GM21786 (cell line): ENCODE measurements at regions not wholly inside any gene's neighbourhood (a gene's known extent, or its start where the extent isn't known, plus 50 kb on each side); places are given as distances from the start of the nearest gene placed in this dataset.
"Not testable (repeated sequence)": the region's sequence is repeated elsewhere in the genome, so short reads cannot be mapped to it uniquely, and the experiment has no call there.

ENCODE experiments used
- ATAC-seq: cut with Tn5 transposase; IDR thresholded peaks from one replicate; pipeline ENCODE4 v1.9.1; 2021; ENCODE audit not compliant: unreplicated experiment

DNA sequence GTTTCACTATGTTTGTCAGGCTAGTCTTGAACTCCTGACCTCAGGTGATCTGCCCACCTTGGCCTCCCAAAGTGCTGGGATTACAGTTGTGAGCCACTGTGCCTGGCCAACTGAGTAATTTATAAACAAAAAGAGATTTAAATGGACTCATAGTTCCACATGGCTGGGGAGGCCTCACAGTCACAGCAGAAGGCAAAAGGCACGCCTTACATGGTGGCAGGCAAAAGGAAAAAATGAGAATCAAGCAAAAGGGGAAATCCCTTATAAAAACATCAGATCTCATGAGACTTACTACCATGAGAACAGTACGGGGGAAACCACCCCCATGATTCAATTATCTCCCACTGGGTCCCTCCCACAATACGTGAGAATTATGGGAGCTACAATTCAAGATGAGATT, 73.2 kb upstream of the TIAM1 start:
- not testable (repeated sequence) for ATAC-seq

DNA sequence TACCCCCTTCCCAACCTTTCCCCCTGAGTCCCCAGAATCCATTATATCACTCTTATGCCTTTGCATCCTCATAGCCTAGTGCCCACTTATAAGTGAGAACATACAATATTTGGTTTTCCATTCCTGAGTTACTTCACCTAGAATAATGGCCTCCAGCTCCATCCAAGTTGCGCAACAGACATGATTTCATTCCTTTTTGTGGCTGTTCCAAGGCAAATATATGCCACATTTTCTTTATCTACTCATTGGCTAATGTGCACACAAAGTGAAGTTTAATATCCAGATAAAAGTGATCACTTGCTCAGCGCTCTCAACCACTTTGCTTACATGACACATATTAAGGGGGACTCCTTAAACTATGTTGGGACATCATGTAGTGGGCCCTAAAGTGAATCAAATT, 72.4 kb upstream of the TIAM1 start:
- no peak for ATAC-seq

DNA sequence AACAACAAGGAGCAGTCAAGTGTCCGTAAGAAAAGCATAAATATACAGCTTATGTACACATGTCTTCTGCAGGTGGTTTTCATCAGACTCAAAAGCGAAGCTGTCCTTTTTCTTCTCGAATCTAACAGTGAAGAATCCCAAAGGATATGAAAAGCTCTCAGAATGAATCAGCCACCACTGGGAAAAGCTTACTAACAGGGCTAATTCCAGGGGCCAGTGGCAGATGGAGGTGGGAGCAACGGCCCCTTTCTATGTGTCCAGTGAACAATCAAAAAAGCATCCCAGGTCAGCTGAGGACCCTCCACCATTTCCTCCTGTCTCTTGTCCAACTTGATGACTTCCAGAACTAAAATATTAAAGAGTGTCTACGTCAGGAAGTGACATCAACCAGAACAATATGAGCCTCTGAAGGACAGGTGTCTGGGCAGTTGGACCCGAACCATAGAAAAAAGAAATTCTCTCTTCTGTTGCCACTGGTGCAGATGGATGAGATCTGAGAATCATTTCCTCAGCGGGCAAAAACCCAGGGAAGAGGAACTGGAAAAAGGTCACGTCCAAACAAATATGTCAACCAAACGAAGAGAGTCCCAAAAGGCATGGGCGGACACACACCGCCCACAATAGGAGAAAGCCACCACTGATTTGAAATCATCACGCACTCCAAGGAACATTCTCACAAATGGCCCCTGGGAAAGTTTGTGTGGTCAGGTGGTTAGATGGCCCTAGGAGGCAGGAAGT, 70.4 kb upstream of the TIAM1 start:
- ATAC-seq: no peak

DNA sequence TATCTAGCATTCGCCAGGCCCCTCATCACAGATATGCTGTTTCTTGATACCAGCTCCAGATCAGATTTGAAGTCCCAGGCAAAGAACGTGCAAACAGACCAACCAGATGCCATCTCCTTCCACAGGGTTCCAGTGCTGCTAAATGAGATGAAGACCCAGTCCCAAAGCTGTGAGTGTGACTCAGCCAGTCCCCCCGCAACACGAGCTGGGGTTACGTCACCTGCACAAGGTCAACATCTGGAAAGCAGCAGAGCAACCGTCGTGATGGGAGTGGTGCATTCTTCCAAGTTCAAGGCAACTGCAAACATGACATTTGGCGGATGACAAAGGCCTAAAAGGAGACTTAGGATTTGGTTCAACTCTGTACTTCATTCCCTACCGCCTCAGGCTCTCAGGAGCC, 69.6 kb upstream of the TIAM1 start:
- no peak for ATAC-seq

DNA sequence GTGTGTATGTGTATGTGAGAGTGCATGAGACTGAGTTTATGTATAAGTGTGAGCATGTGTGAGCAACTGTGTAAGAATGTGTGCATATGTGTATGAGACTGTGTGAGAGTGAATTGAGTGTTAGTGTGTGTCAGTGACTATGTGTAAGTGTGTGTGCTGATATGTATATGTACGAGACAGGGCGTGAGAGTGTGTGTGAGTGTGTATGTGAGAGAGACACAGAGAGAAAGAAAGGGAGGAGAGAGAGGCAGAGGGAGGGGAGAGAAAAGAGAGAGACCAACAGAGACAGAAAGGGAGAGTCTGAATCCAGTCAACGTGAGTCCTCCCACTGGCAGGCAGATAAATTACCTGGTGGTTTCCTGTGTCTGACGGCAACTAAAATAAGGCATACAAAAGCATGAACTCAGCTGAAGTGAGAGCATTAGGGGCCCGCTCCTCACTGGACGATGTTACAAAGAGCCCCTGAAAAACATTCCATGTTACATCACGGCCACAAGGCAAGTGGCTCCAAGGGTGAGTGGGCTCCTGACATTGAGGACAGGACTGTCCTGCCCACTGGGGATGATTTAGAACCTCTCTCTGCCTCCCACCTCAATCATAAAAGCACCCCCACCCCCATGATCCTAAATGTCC, 66.6 kb upstream of the TIAM1 start:
- no peak for ATAC-seq

DNA sequence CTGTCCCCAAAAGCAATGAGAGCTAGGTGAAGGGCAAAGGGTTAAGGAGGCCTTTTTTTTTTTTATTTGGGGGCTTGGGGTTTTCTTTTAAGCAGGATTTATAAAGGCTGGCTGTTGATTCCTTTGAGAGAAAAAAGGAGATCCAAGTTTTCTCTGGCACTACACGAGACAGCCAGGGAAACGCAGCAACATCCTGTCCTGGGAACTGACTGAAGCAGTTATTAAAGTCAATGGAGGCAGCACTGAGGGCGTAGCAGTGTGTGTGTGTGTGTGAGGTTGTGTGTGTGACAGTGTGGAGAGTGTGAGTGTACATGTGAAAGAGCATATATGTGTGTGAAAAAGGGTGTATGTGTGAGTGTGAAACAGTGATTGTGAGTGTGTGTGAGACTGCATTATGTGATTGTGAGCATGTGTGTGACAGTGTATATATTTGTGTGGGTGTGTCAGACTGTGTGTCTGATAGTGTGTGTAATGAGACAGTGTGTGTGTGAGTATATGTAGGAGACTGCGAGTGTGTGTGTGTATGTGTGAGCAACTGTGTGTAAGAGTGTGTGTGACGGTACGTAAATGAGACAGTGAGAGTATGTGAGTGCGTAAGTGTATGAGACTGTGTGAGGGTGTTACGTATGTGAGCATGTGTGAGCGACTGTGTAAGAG, 65.9 kb upstream of the TIAM1 start:
- ATAC-seq: no peak

DNA sequence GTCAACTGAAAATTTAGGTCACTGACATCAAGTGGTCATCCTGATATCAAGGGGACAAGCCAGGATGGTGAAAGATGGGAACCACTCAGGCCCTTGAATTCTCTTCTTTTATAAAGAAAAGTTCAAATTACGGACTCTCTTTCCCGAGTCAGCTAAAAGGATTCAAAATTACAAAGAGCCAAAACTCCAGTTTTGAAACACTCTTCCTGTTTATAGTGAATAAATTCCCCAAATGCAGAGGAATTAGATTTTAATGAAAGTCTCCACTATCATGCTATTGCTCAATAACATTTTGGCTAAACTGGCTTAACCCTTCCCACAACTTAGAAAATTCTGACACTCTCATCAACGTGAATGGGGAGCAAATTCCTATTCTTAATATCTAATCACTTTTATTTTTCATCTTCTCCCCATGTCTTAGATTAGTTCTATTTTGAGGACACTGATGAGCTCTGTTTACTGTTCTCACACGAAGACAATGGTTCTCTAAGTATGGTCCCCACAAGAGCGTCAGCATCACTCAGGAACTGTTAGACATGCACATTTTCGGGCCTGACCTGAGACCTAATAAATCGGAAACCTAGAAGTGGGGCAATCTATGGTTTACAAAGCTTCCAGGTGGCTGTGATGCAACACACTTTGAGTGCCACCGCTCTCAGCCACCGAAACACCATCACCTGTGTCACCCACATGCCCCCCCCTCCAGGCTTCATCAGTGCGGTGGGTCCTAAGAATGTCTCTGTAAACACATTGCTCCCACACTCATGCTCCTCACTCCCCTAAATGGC, 64.4 kb upstream of the TIAM1 start:
- ATAC-seq: no peak

DNA sequence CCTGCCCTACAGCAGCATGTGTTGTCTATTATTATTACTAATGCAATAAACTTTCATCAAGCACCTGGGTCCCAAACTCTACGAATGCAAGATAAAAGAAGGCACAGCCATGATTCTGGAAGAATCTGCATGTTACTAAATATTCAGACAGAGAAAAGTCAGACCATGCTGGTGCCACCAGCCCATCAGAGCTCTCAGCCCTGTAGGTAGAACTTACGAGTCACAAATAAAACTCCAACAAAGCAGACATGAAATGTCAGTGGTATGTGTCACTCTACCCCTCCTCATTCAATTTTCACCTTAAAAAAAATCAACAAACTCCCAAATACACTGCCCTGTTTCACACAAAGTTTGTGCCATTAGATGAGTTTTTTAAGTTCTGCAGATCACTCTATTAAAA, 62.4 kb upstream of the TIAM1 start:
- no peak for ATAC-seq

DNA sequence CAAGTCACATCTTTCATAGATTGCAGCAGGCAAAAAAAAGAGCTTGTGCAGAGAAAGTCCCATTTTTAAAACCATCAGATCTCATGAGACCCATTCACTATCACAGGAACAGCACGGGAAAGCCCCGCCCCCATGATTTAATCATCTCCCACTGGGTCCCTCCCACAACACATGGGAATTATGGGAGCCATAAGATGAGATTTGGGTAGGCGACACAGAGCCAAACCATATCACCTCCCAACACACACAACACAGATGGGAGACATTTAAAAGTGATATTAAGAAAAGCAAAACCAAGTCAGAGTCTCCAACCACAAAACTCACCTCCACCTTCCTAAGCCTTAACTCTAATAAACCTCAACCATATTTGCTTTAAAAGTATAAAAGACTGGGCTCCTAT, 61.5 kb upstream of the TIAM1 start:
- ATAC-seq: no peak

DNA sequence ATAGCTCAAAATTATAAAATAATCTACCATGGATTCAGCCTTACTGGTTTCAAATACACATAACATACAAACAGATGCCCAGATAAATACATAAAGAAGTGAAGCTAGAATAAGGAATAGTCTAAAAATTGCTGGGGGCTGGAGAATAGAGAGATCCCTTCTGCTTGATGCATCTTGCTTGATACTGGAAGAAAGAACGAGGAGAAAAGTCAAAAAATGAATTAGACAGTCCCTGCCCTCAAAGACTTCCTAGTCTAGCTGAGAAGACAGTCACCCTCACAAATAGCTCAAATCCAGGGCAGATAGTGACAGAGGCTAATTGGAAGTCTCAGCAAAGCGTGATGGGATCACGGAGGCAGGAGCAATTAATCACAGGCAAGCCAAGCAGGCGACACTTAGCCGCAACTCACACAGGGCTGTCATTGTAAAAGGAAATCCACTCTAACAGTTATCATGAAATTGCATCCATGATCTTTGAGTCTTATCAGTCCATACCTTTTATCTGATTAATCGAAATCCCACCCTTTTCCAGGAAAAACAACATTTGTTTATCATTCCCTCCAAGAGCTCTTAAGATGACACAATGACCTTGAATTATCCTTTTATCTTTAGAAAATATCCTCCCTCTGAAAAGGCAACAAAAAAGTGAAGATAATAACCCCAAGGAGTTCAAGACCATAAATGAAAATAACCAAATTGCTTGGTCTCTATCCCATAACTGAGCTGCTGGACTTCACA, 59.7 kb upstream of the TIAM1 start:
- ATAC-seq: no peak

DNA sequence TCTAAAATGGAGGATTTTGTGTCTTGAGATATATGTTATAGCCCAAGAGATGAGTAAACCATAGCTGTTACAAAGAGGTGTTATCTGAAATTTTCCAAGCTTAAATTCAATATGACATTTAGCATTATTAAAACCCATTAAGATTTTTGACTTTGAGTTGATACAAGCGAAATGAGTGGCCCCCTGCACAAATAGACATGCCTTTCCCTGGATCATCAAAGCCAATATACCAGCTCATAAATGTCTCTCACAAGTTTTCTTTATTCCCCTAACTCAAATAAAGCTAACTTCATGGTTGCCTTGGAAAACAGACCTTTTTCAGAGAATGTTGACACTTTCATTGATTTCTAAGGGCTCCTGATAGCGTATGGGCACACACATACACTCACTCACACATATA, 55.5 kb upstream of the TIAM1 start:
- ATAC-seq: no peak

DNA sequence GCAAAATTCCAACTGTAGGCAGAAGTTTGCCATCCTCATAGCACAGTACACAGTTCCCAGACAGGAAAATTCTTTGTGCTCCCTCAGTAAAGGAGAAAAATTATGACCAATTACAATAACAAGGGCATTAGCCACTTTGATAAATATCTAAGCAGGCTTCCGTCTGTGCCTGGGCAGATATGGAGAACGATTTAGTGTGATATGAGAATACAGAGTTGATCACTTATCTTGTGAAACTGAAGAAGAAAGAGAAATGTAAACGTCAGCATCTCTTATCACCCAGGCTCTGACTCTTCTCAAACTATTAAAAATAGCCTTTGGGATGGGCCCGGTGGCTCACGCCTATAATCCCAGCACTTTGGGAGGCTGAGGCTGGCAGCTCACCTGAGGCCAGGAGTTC, 54.5 kb upstream of the TIAM1 start:
- ATAC-seq: no peak

DNA sequence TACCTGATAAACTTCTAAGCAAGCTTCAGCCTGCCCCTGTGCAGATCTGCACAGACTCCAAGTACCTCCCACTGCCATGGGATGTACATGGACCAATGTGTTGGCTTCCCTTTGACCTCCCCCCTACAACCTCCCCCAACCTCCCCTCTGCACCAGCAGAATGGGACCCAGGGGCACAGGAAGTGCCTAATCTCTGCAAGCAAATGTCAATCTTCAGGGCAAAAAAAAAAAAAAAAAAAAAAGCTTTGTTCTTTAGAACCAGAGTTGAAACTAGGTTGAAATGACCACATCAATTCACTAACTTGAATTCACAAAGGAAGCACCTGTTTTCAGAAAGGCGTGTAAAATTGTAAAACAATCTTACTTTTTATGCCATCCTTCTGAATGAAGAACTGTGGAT, 53.9 kb upstream of the TIAM1 start:
- no peak for ATAC-seq

DNA sequence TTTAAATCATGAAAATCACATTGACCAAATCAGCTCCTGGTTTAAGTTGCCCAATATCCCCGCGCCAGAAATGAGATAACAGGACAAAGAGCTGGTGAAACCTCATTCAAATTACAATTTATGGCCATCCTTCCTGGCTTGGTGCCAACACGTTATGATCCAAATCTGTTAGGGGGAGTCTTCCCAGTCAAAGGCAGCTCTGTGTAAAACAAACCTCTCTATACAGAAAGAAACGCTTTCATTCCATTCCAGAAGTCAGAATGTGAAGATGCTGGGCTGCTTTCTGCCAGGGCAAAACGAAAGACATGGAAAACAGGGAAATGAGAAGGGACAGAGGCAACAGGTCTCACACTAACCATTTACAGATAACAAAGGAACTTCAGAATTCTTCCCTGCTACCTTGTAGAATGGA, 53.5 kb upstream of the TIAM1 start:
- no peak for ATAC-seq

DNA sequence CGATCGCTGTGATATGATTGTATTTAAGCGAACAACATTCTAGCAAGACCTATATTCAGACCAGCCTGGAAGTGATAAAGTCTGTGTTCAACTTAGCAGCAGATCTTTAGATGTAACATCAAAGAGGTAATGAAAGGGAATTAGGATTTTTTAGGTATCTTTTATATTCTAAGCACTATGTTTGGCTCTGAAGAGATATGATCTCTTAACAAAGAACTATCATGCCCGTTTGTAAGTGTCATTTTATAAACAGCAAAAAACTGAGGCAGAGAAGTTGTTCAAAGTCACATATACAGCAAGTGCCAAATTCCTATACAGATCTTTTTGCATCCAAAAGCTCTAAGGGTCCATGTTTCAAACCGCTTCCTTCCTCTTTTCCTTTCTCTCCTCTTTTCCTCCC, 53.0 kb upstream of the TIAM1 start:
- ATAC-seq: no peak

DNA sequence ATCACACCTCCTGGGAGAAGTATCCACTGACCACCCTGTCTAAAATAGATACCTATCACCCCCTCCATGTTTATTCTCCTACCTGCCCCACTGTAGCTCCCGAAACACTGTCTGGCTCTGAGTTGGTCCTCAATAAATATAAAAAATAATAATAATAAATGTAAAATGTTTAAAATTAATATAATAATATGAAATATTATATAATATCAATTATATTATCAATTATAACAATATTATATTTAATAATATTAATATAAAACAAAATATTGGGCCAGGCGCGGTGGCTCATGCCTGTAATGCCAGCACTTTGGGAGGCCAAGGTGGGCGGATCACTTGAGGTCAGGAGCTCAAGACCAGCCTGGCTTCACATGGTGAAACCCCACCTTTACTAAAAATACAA, 52.3 kb upstream of the TIAM1 start:
- no peak for ATAC-seq

DNA sequence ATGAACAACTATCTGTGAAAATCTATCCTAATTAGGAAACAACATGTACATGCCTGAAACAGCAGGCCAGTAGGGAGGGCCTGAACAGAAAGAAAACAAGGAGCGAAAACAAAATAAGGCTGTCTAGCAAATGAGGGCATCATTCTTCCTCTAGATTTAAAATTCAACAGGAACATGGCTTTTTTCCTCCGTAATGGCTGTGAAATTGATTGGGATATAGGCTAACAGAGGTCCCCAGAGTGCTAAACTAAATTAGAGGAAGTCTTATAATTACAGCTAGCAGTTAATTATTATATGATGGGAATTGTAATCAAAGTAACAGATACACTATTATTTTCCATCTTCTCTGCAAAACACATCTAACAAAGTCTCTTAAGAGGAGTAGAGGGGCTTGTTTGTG, 51.7 kb upstream of the TIAM1 start:
- ATAC-seq: no peak

DNA sequence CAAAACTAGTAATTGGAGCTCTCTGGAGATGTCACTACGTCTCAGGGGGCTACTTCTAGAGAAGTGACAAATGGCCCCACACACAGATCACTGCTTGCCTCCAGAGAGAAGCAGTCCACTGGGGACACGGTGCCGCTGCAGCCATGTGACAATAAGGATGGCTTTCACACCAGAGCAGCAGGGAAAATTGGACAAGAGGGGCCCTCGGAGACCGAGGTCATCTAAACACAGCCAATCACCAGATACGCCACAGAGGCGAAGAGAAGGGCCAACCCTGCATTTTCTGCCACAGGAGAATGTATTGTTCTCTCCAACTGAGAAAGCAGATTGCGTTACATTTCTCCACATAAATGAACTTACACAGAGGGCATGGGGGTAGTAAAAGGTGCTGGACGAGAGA, 51.2 kb upstream of the TIAM1 start:
- no peak for ATAC-seq

DNA sequence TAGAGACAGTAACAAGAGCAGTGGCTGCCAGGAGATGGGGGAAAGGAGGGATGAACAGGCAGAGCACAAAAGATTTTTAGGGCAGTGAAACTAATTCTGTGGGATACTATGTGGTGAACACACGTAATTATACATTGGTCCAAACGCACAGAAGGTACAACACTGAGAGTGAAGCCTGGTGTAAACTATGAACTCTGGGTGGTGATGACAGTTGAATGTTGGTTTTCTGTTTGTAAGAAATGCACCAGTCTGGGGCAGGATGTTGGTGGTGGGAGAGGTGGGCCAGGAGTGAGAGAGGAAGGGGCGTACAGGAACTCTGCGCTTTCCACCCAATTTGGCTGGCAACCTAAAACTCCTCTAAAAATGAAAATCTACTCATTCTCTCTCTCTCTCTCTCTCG, 50.2 kb upstream of the TIAM1 start:
- ATAC-seq: no peak
